ENCODE measurements at regions not wholly inside any gene's neighbourhood (a gene's known extent, or its start where the extent isn't known, plus 50 kb on each side); places are given as distances from the start of the nearest gene placed in this dataset.
A peak's percentile ranks its signal among the peaks of the same experiment; 100 is the strongest.

- no peak for DNase-seq (ENCODE audit: low read depth in 6 of 9, low spot score in 9 of 9)
- no peak overlapping the region for H3K27ac ChIP-seq (ENCODE audit: low read depth in 1 of 2, low read length in 1 of 2)
Observed at GRCh38 chr12:67754933-67755697, 106.6 kb downstream of the DYRK2 start.

DNA sequence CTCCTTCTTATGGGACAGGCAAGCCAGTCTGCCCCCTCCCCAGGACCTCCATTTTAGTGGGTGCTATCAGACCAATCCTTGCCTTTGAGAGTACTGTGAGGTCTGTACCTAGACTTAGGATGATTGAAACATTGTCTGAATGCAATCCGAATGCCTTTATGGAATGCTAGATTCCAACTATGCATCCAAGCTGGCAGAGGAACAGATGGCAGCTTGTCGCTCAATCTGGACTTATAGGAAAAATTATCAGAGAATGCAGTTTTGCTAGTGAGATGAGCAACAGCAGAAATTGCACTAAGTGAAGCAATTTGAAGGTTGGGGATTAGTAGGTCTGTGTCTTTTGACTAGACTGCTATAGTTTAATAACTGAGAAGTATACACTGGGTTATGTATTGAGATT lies 109.1 kb downstream of the DYRK2 start:
- Histone ChIP-seq H3K4me1 (ENCODE audit: control insufficient read depth in 2 of 2, insufficient read depth in 2 of 2, low read length in 2 of 2) (peaks cover 0 to 10% of the 10 kb centered on the region in 2 donors), H3K4me3 (ENCODE audit: low read length in 2 of 2) (no peak overlapping the region), H3K27ac (ENCODE audit: low read depth in 1 of 2, low read length in 1 of 2) (no peak overlapping the region), H3K27me3 (ENCODE audit: control insufficient read depth in 2 of 2, insufficient read depth in 1 of 2, low read length in 1 of 2) (no peaks in the 10 kb centered on the region), H3K36me3 (ENCODE audit: control insufficient read depth in 2 of 2, insufficient read depth in 2 of 2, low read length in 1 of 2) (no peaks in the 10 kb centered on the region), H3K9me3 (ENCODE audit: control insufficient read depth in 2 of 2, insufficient read depth in 1 of 2, low read length in 1 of 2) (no peaks in the 10 kb centered on the region)
- 95% methylated on average over 2 of the region's 2 CpGs for whole genome bisulfite sequencing
- no peak for DNase-seq (ENCODE audit: low read depth in 6 of 9, low spot score in 9 of 9)

More at GRCh38 chr12:67754933-67755697, 106.6 kb downstream of the DYRK2 start:
- Histone ChIP-seq H3K9me3 (ENCODE audit: control insufficient read depth in 2 of 2, insufficient read depth in 1 of 2, low read length in 1 of 2) (no peaks in the 10 kb centered on the region), H3K27me3 (ENCODE audit: control insufficient read depth in 2 of 2, insufficient read depth in 1 of 2, low read length in 1 of 2) (no peaks in the 10 kb centered on the region), H3K4me1 (ENCODE audit: control insufficient read depth in 2 of 2, insufficient read depth in 2 of 2, low read length in 2 of 2) (peaks cover 0 to 10% of the 10 kb centered on the region in 2 donors), H3K36me3 (ENCODE audit: control insufficient read depth in 2 of 2, insufficient read depth in 2 of 2, low read length in 1 of 2) (no peaks in the 10 kb centered on the region), H3K4me3 (ENCODE audit: low read length in 2 of 2) (no peak overlapping the region)
- WGBS = 75% methylated on average over 9 of the region's 9 CpGs

DNA sequence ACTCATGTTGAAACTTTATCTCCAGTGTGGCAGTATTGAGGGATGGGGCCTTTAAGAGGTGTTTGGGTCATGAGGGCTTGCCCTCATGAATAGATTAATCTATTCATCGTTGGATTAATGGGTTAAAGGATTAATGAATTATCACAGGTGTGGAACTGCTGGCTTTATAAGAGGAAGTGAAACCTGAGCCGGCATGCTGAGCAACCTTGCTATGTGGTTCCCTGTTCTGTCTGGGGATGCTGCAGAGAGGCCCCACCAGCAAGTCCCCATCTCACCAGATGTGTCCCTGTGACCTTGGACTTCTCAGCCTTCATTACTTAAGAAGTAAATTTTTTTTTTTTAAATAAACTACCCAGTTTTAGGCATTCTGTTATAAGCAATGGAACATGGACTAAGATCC lies 109.6 kb downstream of the DYRK2 start:
- peaks cover 0 to 10% of the 10 kb centered on the region in 2 donors for H3K4me1 ChIP-seq (ENCODE audit: control insufficient read depth in 2 of 2, insufficient read depth in 2 of 2, low read length in 2 of 2)
- DNase-seq (ENCODE audit: low read depth in 6 of 9, low spot score in 9 of 9) = peak in 1 of 9 donors; percentile 15
- 22% methylated on average over 2 of the region's 2 CpGs for WGBS
- H3K27ac ChIP-seq (ENCODE audit: low read depth in 1 of 2, low read length in 1 of 2) = no peak overlapping the region
- no peaks in the 10 kb centered on the region for H3K36me3 ChIP-seq (ENCODE audit: control insufficient read depth in 2 of 2, insufficient read depth in 2 of 2, low read length in 1 of 2)
- no peak overlapping the region for H3K4me3 ChIP-seq (ENCODE audit: low read length in 2 of 2)
- H3K27me3 ChIP-seq (ENCODE audit: control insufficient read depth in 2 of 2, insufficient read depth in 1 of 2, low read length in 1 of 2) = no peaks in the 10 kb centered on the region
- H3K9me3 ChIP-seq (ENCODE audit: control insufficient read depth in 2 of 2, insufficient read depth in 1 of 2, low read length in 1 of 2) = no peaks in the 10 kb centered on the region

DNA sequence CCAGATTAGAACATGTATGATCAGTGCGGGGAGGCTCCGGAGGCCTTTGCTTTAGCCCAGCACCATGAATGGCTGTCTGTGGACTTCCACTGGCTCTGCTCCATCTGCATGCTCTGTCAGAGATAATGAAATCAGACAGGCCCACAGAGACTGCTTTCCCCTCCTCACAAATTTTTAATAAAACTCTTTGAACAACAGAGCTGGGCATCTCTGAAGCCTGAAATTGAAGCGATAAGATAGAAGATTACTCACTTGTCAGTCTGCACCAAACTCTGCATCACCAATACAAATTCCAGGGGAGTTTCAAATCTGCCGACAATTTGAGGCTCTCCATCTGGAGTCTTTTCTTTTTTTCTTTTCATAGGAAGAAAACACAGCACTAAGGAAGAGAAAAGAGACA lies 110.0 kb downstream of the DYRK2 start:
- Histone ChIP-seq H3K36me3 (ENCODE audit: control insufficient read depth in 2 of 2, insufficient read depth in 2 of 2, low read length in 1 of 2) (no peaks in the 10 kb centered on the region), H3K4me1 (ENCODE audit: control insufficient read depth in 2 of 2, insufficient read depth in 2 of 2, low read length in 2 of 2) (peaks cover 0 to 8% of the 10 kb centered on the region in 2 donors), H3K27ac (ENCODE audit: low read depth in 1 of 2, low read length in 1 of 2) (no peak overlapping the region), H3K27me3 (ENCODE audit: control insufficient read depth in 2 of 2, insufficient read depth in 1 of 2, low read length in 1 of 2) (no peaks in the 10 kb centered on the region), H3K4me3 (ENCODE audit: low read length in 2 of 2) (no peak overlapping the region), H3K9me3 (ENCODE audit: control insufficient read depth in 2 of 2, insufficient read depth in 1 of 2, low read length in 1 of 2) (no peaks in the 10 kb centered on the region)
- no peak for DNase-seq (ENCODE audit: low read depth in 6 of 9, low spot score in 9 of 9)
- WGBS = 98% methylated on average over 4 of the region's 4 CpGs

DNA sequence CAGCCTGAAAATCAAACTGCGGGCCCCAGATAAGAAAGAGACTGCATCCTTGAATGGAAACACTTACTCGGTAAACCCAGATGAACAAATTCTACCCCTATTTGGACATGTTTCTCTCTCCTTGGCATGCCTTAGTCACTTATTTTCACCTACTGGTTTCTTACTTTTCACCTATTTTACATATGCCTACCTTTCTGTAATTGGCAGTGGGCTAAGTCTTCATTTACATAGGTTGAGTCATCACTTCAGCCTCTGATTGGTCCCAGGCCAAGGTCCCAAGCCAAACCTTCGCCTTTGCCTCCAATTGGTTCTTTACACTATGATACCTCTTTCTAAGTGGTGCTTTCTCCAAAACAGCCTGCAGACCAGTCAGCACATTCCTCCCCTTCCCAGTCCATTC lies 111.3 kb downstream of the DYRK2 start:
- Histone ChIP-seq H3K36me3 (ENCODE audit: control insufficient read depth in 2 of 2, insufficient read depth in 2 of 2, low read length in 1 of 2) (no peaks in the 10 kb centered on the region), H3K4me3 (ENCODE audit: low read length in 2 of 2) (no peak overlapping the region), H3K27ac (ENCODE audit: low read depth in 1 of 2, low read length in 1 of 2) (no peak overlapping the region), H3K9me3 (ENCODE audit: control insufficient read depth in 2 of 2, insufficient read depth in 1 of 2, low read length in 1 of 2) (no peaks in the 10 kb centered on the region), H3K4me1 (ENCODE audit: control insufficient read depth in 2 of 2, insufficient read depth in 2 of 2, low read length in 2 of 2) (peaks cover 0 to 8% of the 10 kb centered on the region in 2 donors), H3K27me3 (ENCODE audit: control insufficient read depth in 2 of 2, insufficient read depth in 1 of 2, low read length in 1 of 2) (no peaks in the 10 kb centered on the region)
- no peak for DNase-seq (ENCODE audit: low read depth in 6 of 9, low spot score in 9 of 9)
- WGBS = over 99% methylated on average over 3 of the region's 3 CpGs

GRCh38 chr12:67760586-67761275 lies 112.2 kb downstream of the DYRK2 start:
- H3K36me3 ChIP-seq (ENCODE audit: control insufficient read depth in 2 of 2, insufficient read depth in 2 of 2, low read length in 1 of 2) = no peaks in the 10 kb centered on the region
- H3K4me1 ChIP-seq (ENCODE audit: control insufficient read depth in 2 of 2, insufficient read depth in 2 of 2, low read length in 2 of 2) = peaks cover 0 to 7% of the 10 kb centered on the region in 2 donors
- no peak overlapping the region for H3K27ac ChIP-seq (ENCODE audit: low read depth in 1 of 2, low read length in 1 of 2)
- H3K9me3 ChIP-seq (ENCODE audit: control insufficient read depth in 2 of 2, insufficient read depth in 1 of 2, low read length in 1 of 2) = no peaks in the 10 kb centered on the region
- no peaks in the 10 kb centered on the region for H3K27me3 ChIP-seq (ENCODE audit: control insufficient read depth in 2 of 2, insufficient read depth in 1 of 2, low read length in 1 of 2)
- 99% methylated on average over 7 of the region's 7 CpGs for WGBS
- H3K4me3 ChIP-seq (ENCODE audit: low read length in 2 of 2) = no peak overlapping the region
- no peak for DNase-seq (ENCODE audit: low read depth in 6 of 9, low spot score in 9 of 9)

- no peaks in the 10 kb centered on the region for H3K9me3 ChIP-seq (ENCODE audit: control insufficient read depth in 2 of 2, insufficient read depth in 1 of 2, low read length in 1 of 2)
- no peaks in the 10 kb centered on the region for H3K27me3 ChIP-seq (ENCODE audit: control insufficient read depth in 2 of 2, insufficient read depth in 1 of 2, low read length in 1 of 2)
- no peak overlapping the region for H3K4me3 ChIP-seq (ENCODE audit: low read length in 2 of 2)
- no peak overlapping the region for H3K27ac ChIP-seq (ENCODE audit: low read depth in 1 of 2, low read length in 1 of 2)
- no peaks in the 10 kb centered on the region for H3K36me3 ChIP-seq (ENCODE audit: control insufficient read depth in 2 of 2, insufficient read depth in 2 of 2, low read length in 1 of 2)
- DNase-seq (ENCODE audit: low read depth in 6 of 9, low spot score in 9 of 9) = no peak
- WGBS = 78% methylated on average over 3 of the region's 3 CpGs
- H3K4me1 ChIP-seq (ENCODE audit: control insufficient read depth in 2 of 2, insufficient read depth in 2 of 2, low read length in 2 of 2) = peaks cover 0 to 6% of the 10 kb centered on the region in 2 donors
Observed at GRCh38 chr12:67761566-67761965, 113.0 kb downstream of the DYRK2 start.

DNA sequence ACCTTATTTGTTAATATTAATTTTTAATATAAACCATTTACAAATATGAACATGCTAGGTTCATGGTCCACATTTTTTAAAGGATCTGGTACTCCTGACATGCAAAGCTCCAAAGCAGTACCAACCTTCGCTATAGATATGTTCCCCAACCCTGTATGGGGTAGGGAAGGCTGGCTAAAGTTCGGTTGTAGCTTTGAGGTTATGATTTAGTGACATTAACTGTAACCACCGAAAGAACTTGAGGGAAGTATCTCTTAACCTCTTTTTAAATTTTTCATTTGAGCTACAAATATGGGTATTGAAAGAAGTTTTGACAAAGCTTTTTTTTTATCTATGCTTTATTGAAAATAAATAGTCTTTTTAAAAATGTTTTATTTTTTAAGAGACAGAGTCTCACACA lies 115.5 kb downstream of the DYRK2 start:
- Histone ChIP-seq H3K4me1 (ENCODE audit: control insufficient read depth in 2 of 2, insufficient read depth in 2 of 2, low read length in 2 of 2) (peaks cover 0 to 6% of the 10 kb centered on the region in 2 donors), H3K27ac (ENCODE audit: low read depth in 1 of 2, low read length in 1 of 2) (no peak overlapping the region), H3K27me3 (ENCODE audit: control insufficient read depth in 2 of 2, insufficient read depth in 1 of 2, low read length in 1 of 2) (no peaks in the 10 kb centered on the region), H3K9me3 (ENCODE audit: control insufficient read depth in 2 of 2, insufficient read depth in 1 of 2, low read length in 1 of 2) (no peaks in the 10 kb centered on the region), H3K36me3 (ENCODE audit: control insufficient read depth in 2 of 2, insufficient read depth in 2 of 2, low read length in 1 of 2) (no peaks in the 10 kb centered on the region), H3K4me3 (ENCODE audit: low read length in 2 of 2) (no peak overlapping the region)
- DNase-seq (ENCODE audit: low read depth in 6 of 9, low spot score in 9 of 9) = no peak
- WGBS = 81% methylated on average over 3 of the region's 3 CpGs

GRCh38 chr12:67764946-67765619 lies 116.5 kb downstream of the DYRK2 start:
- Histone ChIP-seq H3K27me3 (ENCODE audit: control insufficient read depth in 2 of 2, insufficient read depth in 1 of 2, low read length in 1 of 2) (no peaks in the 10 kb centered on the region), H3K9me3 (ENCODE audit: control insufficient read depth in 2 of 2, insufficient read depth in 1 of 2, low read length in 1 of 2) (no peaks in the 10 kb centered on the region), H3K27ac (ENCODE audit: low read depth in 1 of 2, low read length in 1 of 2) (no peak overlapping the region)

More at GRCh38 chr12:67764946-67765619, 116.5 kb downstream of the DYRK2 start:
- Histone ChIP-seq H3K36me3 (ENCODE audit: control insufficient read depth in 2 of 2, insufficient read depth in 2 of 2, low read length in 1 of 2) (no peaks in the 10 kb centered on the region), H3K4me1 (ENCODE audit: control insufficient read depth in 2 of 2, insufficient read depth in 2 of 2, low read length in 2 of 2) (peaks cover 0 to 6% of the 10 kb centered on the region in 2 donors), H3K4me3 (ENCODE audit: low read length in 2 of 2) (no peak overlapping the region)
- no peak for DNase-seq (ENCODE audit: low read depth in 6 of 9, low spot score in 9 of 9)
- 85% methylated on average over 5 of the region's 5 CpGs for WGBS

Measured in thymus (tissue), 11 donors.